HL-60 (cell line): ENCODE measurements at regions not wholly inside any gene's neighbourhood (a gene's known extent, or its start where the extent isn't known, plus 50 kb on each side); places are given as distances from the start of the nearest gene placed in this dataset.

Experiments used
- CTCF ChIP-seq: IDR thresholded peaks from one replicate; pipeline ENCODE4 v1.5.1; 2011; ENCODE audit warnings: low read length, control low read depth, inconsistent platforms; ENCODE audit not compliant: insufficient read depth
- GABPA ChIP-seq: IDR thresholded peaks from 2 replicates; pipeline ENCODE4 v1.6.1; 2012; ENCODE audit warnings: low read depth
- POLR2AphosphoS5 ChIP-seq: IDR thresholded peaks from 2 replicates; pipeline ENCODE4 v1.6.1; 2012; ENCODE audit warnings: low read depth
- REST ChIP-seq: IDR thresholded peaks from 2 replicates; pipeline ENCODE4 v1.6.1; 2012; ENCODE audit warnings: low read depth; ENCODE audit not compliant: insufficient replicate concordance
- SPI1 ChIP-seq: IDR thresholded peaks from 2 replicates; pipeline ENCODE4 v1.6.1; 2012; ENCODE audit warnings: low read depth, mild to moderate bottlenecking, borderline replicate concordance

DNA sequence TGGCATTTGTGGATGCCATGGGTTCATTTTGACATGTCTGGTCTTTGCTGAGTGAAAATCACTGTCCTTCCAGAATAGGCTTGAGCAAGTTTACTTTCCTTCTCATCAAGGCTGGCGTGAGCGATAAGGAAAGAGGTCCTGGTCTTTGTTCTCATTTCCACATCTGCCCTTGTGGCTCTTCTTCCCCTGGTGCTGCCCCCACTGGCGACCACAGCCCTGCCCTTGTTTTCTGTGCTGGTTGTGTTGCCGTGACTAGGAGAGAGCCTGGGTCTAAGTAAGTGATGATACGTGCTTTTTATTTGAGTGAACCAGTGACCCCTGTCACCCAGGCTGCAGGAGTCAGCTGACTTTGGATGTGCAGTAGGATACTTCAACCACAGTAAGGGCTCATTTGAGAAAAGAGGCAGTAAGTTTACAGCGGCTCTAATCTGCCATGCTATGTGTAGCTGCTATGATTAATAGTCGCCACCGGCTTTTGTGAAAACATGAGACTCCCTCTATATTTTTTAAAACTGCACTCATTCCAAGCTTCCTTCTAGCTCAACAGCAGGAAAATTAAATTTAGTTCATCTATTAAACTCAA is 441.7 kb downstream of the RNF144A start:
- no peak for TF ChIP-seq CTCF
- TF ChIP-seq REST = no peak
- no peak for TF ChIP-seq POLR2AphosphoS5
- no peak for TF ChIP-seq SPI1
- no peak for TF ChIP-seq GABPA
